Astrocyte of the hippocampus (primary cell): ENCODE measurements at regions not wholly inside any gene's neighbourhood (a gene's known extent, or its start where the extent isn't known, plus 50 kb on each side); places are given as distances from the start of the nearest gene placed in this dataset.

ENCODE experiments used
- DNase-seq: peaks from one replicate; pipeline ENCODE4 v3.0.0; 2011; ENCODE audit warnings: low read depth, low spot score

- no peak for DNase-seq
Observed at GRCh38 chrX:45777366-45777765, 576.7 kb upstream of the DIPK2B start.

- peak; percentile 71 for DNase-seq
Observed at GRCh38 chrX:45775468-45775867, 574.8 kb upstream of the DIPK2B start.

GRCh38 chrX:45774961-45775360 lies 574.3 kb upstream of the DIPK2B start:
- DNase-seq, result peak; percentile 61

GRCh38 chrX:45773572-45773971 lies 572.9 kb upstream of the DIPK2B start:
- DNase-seq, result no peak

- DNase-seq, result peak; percentile 63
Observed at GRCh38 chrX:45771560-45772340, 571.1 kb upstream of the DIPK2B start.

- DNase-seq, result peak; percentile 86
Observed at GRCh38 chrX:45771114-45771513, 570.4 kb upstream of the DIPK2B start.

GRCh38 chrX:45769761-45770582 lies 569.3 kb upstream of the DIPK2B start:
- peak; percentile 88 for DNase-seq

GRCh38 chrX:45768666-45769236 lies 568.1 kb upstream of the DIPK2B start:
- DNase-seq, result peak; percentile 18

- peak; percentile 49 for DNase-seq
Observed at GRCh38 chrX:45766981-45767501, 566.4 kb upstream of the DIPK2B start.

- peak; percentile 38 for DNase-seq
Observed at GRCh38 chrX:45765767-45766166, 565.1 kb upstream of the DIPK2B start.

GRCh38 chrX:45765281-45765680 lies 564.6 kb upstream of the DIPK2B start:
- peak; percentile 20 for DNase-seq

GRCh38 chrX:45762699-45763647 lies 562.3 kb upstream of the DIPK2B start:
- DNase-seq, result peak; percentile 27

- peak; percentile 23 for DNase-seq
Observed at GRCh38 chrX:45761920-45762319, 561.2 kb upstream of the DIPK2B start.

- DNase-seq, result peak; percentile 17
Observed at GRCh38 chrX:45760187-45760742, 559.6 kb upstream of the DIPK2B start.

- DNase-seq, result peak; percentile 31
Observed at GRCh38 chrX:45758738-45759397, 558.2 kb upstream of the DIPK2B start.

- peak; percentile 85 for DNase-seq
Observed at GRCh38 chrX:45758319-45758718, 557.6 kb upstream of the DIPK2B start.

- DNase-seq, result peak; percentile 7
Observed at GRCh38 chrX:45757272-45757671, 556.6 kb upstream of the DIPK2B start.

- DNase-seq, result peak; percentile 25
Observed at GRCh38 chrX:45756557-45756956, 555.9 kb upstream of the DIPK2B start.

- peak; percentile 11 for DNase-seq
Observed at GRCh38 chrX:45755703-45756102, 555.0 kb upstream of the DIPK2B start.

- peak; percentile 7 for DNase-seq
Observed at GRCh38 chrX:45751156-45751555, 550.5 kb upstream of the DIPK2B start.
